GM23338 (cell line): ENCODE measurements at regions not wholly inside any gene's neighbourhood (a gene's known extent, or its start where the extent isn't known, plus 50 kb on each side); places are given as distances from the start of the nearest gene placed in this dataset.
A peak's percentile ranks its signal among the peaks of the same experiment; 100 is the strongest.

Source experiments
- ATAC-seq: fragments of 200-7000 bp; cut with Tn5 transposase; 3 replicates; pipeline ENCODE4 v1.9.1; 2020
- DNase-seq: peaks from one replicate; pipeline ENCODE4 v3.0.0-alpha.2; 2015; ENCODE audit warnings: low spot score
- H2AFZ ChIP-seq: fragments of 200-600 bp; sonication (generic); 2 replicates; pipeline ENCODE4 v1.8.0; 2016; ENCODE audit warnings: antibody characterized with exemption, mild to moderate bottlenecking, moderate library complexity
- H3F3A ChIP-seq: fragments of 200-600 bp; sonication (generic); replicated peaks from 2 replicates; pipeline ENCODE4 v1.8.0; 2017; ENCODE audit warnings: antibody characterized with exemption, mixed run types, low read depth
- H3K27ac ChIP-seq: fragments of 200-600 bp; sonication (generic); 2 replicates; pipeline ENCODE4 v1.6.1; 2016; ENCODE audit warnings: low read depth
- H3K27me3 ChIP-seq: fragments of 200-600 bp; sonication (generic); 2 replicates; pipeline ENCODE4 v1.8.0; 2016; ENCODE audit warnings: mild to moderate bottlenecking, mixed run types, moderate library complexity; ENCODE audit not compliant: insufficient read depth
- H3K36me3 ChIP-seq: fragments of 200-600 bp; sonication (generic); 2 replicates; pipeline ENCODE4 v1.8.0; 2016; ENCODE audit warnings: mild to moderate bottlenecking; ENCODE audit not compliant: insufficient read depth
- H3K4me1 ChIP-seq: fragments of 200-600 bp; sonication (generic); 2 replicates; pipeline ENCODE4 v1.8.0; 2016; ENCODE audit warnings: mild to moderate bottlenecking, moderate library complexity; ENCODE audit not compliant: insufficient read depth
- H3K4me2 ChIP-seq: fragments of 200-600 bp; sonication (generic); 2 replicates; pipeline ENCODE4 v1.7.1; 2017; ENCODE audit warnings: mixed run types
- H3K4me3 ChIP-seq: fragments of 200-600 bp; sonication (generic); 2 replicates; pipeline ENCODE4 v1.6.1; 2016; ENCODE audit warnings: mixed run types
- H3K79me2 ChIP-seq: fragments of 200-600 bp; sonication (generic); replicated peaks from 2 replicates; pipeline ENCODE4 v1.8.0; 2017; ENCODE audit warnings: mild to moderate bottlenecking; ENCODE audit not compliant: insufficient read depth
- H3K9me2 ChIP-seq: fragments of 200-600 bp; sonication (generic); 2 replicates; pipeline ENCODE4 v1.8.0; 2017; ENCODE audit not compliant: insufficient read depth
- H4K20me1 ChIP-seq: fragments of 200-600 bp; sonication (generic); replicated peaks from 2 replicates; pipeline ENCODE4 v1.8.0; 2017; ENCODE audit warnings: mild to moderate bottlenecking; ENCODE audit not compliant: insufficient read depth
- H3K27ac Mint-ChIP-seq: 2 replicates; pipeline ENCODE4 v1.8.0; 2020; ENCODE audit warnings: inconsistent platforms, mild to moderate bottlenecking, moderate library complexity, mixed read lengths
- H3K27me3 Mint-ChIP-seq: 3 replicates; pipeline ENCODE4 v1.8.0; 2022; ENCODE audit warnings: low read depth, mild to moderate bottlenecking, moderate library complexity, mixed read lengths, inconsistent platforms; ENCODE audit not compliant: insufficient read depth, poor library complexity
- H3K36me3 Mint-ChIP-seq: 3 replicates; pipeline ENCODE4 v1.8.0; 2021; ENCODE audit warnings: low read depth, mild to moderate bottlenecking, inconsistent platforms, moderate library complexity, mixed read lengths
- H3K4me1 Mint-ChIP-seq: 3 replicates; pipeline ENCODE4 v1.8.0; 2020; ENCODE audit warnings: mild to moderate bottlenecking, inconsistent platforms, mixed read lengths
- H3K4me3 Mint-ChIP-seq: 3 replicates; pipeline ENCODE4 v1.8.0; 2021; ENCODE audit warnings: moderate library complexity, mild to moderate bottlenecking, inconsistent platforms, mixed read lengths
- H3K9me3 Mint-ChIP-seq: 3 replicates; pipeline ENCODE4 v1.8.0; 2020; ENCODE audit warnings: moderate library complexity, mild to moderate bottlenecking, inconsistent platforms, mixed read lengths
- CREB1 ChIP-seq: fragments of 250-450 bp; sonication (Bioruptor Pico); IDR thresholded peaks from 2 replicates; pipeline ENCODE4 v1.5.0; 2020; ENCODE audit warnings: low read depth, mild to moderate bottlenecking, moderate library complexity
- CTCF ChIP-seq, 2 experiments: fragments of 200-600 bp in 1 of 2; sonication (generic) in 1 of 2; conservative IDR thresholded peaks; 2 replicates each; pipeline versions ENCODE4 v1.5.1 to v1.6.1; 2016 to 2017; ENCODE audit warnings: antibody characterized with exemption in 2 of 2, low read depth in 2 of 2, mild to moderate bottlenecking in 2 of 2, moderate library complexity in 1 of 2
- ETS1 ChIP-seq: IDR thresholded peaks from 2 replicates; pipeline ENCODE4 v1.6.1; 2016; ENCODE audit warnings: antibody characterized with exemption
- EZH2 ChIP-seq: fragments of 200-600 bp; sonication (generic); IDR thresholded peaks from one replicate; pipeline ENCODE4 v1.8.0; 2017; ENCODE audit warnings: antibody characterized with exemption, mild to moderate bottlenecking, low read depth; ENCODE audit not compliant: unreplicated experiment
- NANOG ChIP-seq: IDR thresholded peaks from 2 replicates; pipeline ENCODE4 v1.6.1; 2016; ENCODE audit warnings: antibody characterized with exemption, borderline replicate concordance
- POLR2AphosphoS5 ChIP-seq: IDR thresholded peaks from 2 replicates; pipeline ENCODE4 v1.6.1; 2016; ENCODE audit warnings: antibody characterized with exemption, low read depth
- REST ChIP-seq: IDR thresholded peaks from one replicate; pipeline ENCODE4 v1.6.1; 2018; ENCODE audit warnings: antibody characterized with exemption; ENCODE audit not compliant: unreplicated experiment
- ZNF114 ChIP-seq: fragments of 250-450 bp; sonication (Bioruptor Pico); IDR thresholded peaks from 2 replicates; pipeline ENCODE4 v1.5.0; 2020; ENCODE audit warnings: mild to moderate bottlenecking, moderate library complexity
- ZNF331 ChIP-seq: fragments of 250-450 bp; sonication (Bioruptor Pico); IDR thresholded peaks from 2 replicates; pipeline ENCODE4 v1.5.0; 2020; ENCODE audit warnings: low read depth, mild to moderate bottlenecking, moderate library complexity
- ZNF462 ChIP-seq: fragments of 250-450 bp; sonication (Bioruptor Pico); IDR thresholded peaks from 2 replicates; pipeline ENCODE4 v1.5.0; 2020; ENCODE audit warnings: mild to moderate bottlenecking, moderate library complexity

- TF ChIP-seq ZNF462, result no peak
- TF ChIP-seq ZNF114 (CRISPR knock-in tag), result no peak
- TF ChIP-seq POLR2AphosphoS5, result no peak
- no peak for TF ChIP-seq EZH2
- TF ChIP-seq CTCF (conservative IDR thresholded peaks at IDR 0.05; ENCODE audit: low read depth in 2 of 2), result no peak
- TF ChIP-seq CREB1 (CRISPR knock-in tag), result no peak
- no peak for TF ChIP-seq ETS1
Observed at GRCh38 chr7:26512737-26513136, 221.1 kb downstream of the SNX10 start (continued).

GRCh38 chr7:26513948-26514347, 222.3 kb downstream of the SNX10 start:
- Mint-ChIP-seq H3K4me3 (no peak overlapping the region), H3K36me3 (no peaks in the 10 kb centered on the region), H3K27ac (no peak overlapping the region), H3K9me3 (no peaks in the 10 kb centered on the region), H3K27me3 (no peaks in the 10 kb centered on the region), H3K4me1 (peaks cover 9% of the 10 kb centered on the region)
- no peak for DNase-seq
- H3K36me3 ChIP-seq, result no peaks in the 10 kb centered on the region
- H3F3A ChIP-seq, result no peaks in the 10 kb centered on the region
- no peak overlapping the region for H3K4me2 ChIP-seq
- H2AFZ ChIP-seq, result 0 out of 2 replicates have a peak overlapping the region, but pooled peaks have one; percentile 56
- H3K4me3 ChIP-seq, result no peak overlapping the region
- no peaks in the 10 kb centered on the region for H3K27me3 ChIP-seq
- H3K4me1 ChIP-seq, result peaks cover 3% of the 10 kb centered on the region
- 0 out of 2 replicates have a peak, but pooled peaks cover 4% of the 10 kb centered on the region for H3K9me2 ChIP-seq
- H4K20me1 ChIP-seq, result no peaks in the 10 kb centered on the region
- H3K27ac ChIP-seq, result no peak overlapping the region
- no peaks in the 10 kb centered on the region for H3K79me2 ChIP-seq
- ATAC-seq, result no peak
- TF ChIP-seq ETS1, result no peak
- no peak for TF ChIP-seq ZNF331
- TF ChIP-seq CREB1 (CRISPR knock-in tag), result no peak
- TF ChIP-seq POLR2AphosphoS5, result no peak
- TF ChIP-seq ZNF114 (CRISPR knock-in tag), result no peak
- TF ChIP-seq REST, result no peak
- TF ChIP-seq NANOG, result no peak
